Caco-2 (cell line): ENCODE measurements at regions not wholly inside any gene's neighbourhood (a gene's known extent, or its start where the extent isn't known, plus 50 kb on each side); places are given as distances from the start of the nearest gene placed in this dataset.

ENCODE experiments used
- BruUV-seq: library from RNA; stranded (reverse); fragments of 400-500 nt; replicated peaks from 2 replicates; lab custom pipeline; 2021; lab: Mats Ljungman, UMichigan
- CTCF ChIA-PET: fragments of 300-600 bp; sonication (Branson Sonifier 250); formaldehyde crosslinking; loops from one replicate; lab custom pipeline; 2022; ENCODE audit warnings: antibody characterized with exemption; lab: Charles Lee
- POLR2A ChIA-PET: fragments of 300-600 bp; sonication (Branson Sonifier 250); formaldehyde crosslinking; loops from one replicate; lab custom pipeline; 2022; ENCODE audit warnings: antibody characterized with exemption; lab: Charles Lee
- DNase-seq, 2 experiments: peaks; one replicate each; pipeline versions ENCODE4 v3.0.0 to v3.0.0-alpha.2; 2020 to 2022
- H3K27me3 ChIP-seq: replicated peaks from 2 replicates; pipeline ENCODE4 v1.6.0; 2011; ENCODE audit warnings: low read length; ENCODE audit not compliant: control insufficient read depth, insufficient read depth
- H3K36me3 ChIP-seq: 2 replicates; pipeline ENCODE4 v1.5.1; 2011; ENCODE audit warnings: low read length; ENCODE audit not compliant: control insufficient read depth, insufficient read depth
- H3K4me1 ChIP-seq: fragments of 250-450 bp; sonication (Bioruptor Pico); 2 replicates; pipeline ENCODE4 v1.5.1; 2020; ENCODE audit warnings: mild to moderate bottlenecking
- H3K4me3 ChIP-seq: 2 replicates; pipeline ENCODE4 v1.5.1; 2011; ENCODE audit warnings: low read depth, mild to moderate bottlenecking, control low read depth, low read length
- H3K9me3 ChIP-seq: fragments of 250-450 bp; sonication (Bioruptor Pico); 2 replicates; pipeline ENCODE4 v1.5.1; 2020; ENCODE audit warnings: mild to moderate bottlenecking, moderate library complexity
- H3K27ac Mint-ChIP-seq: one replicate; pipeline ENCODE4 v1.8.0; 2022; ENCODE audit warnings: mixed read lengths; ENCODE audit not compliant: unreplicated experiment
- H3K27me3 Mint-ChIP-seq: one replicate; pipeline ENCODE4 v1.8.0; 2022; ENCODE audit warnings: mixed read lengths; ENCODE audit not compliant: insufficient read depth, unreplicated experiment
- H3K36me3 Mint-ChIP-seq: one replicate; pipeline ENCODE4 v1.8.0; 2022; ENCODE audit warnings: mild to moderate bottlenecking, mixed read lengths; ENCODE audit not compliant: insufficient read depth, unreplicated experiment
- H3K4me1 Mint-ChIP-seq: one replicate; pipeline ENCODE4 v1.8.0; 2022; ENCODE audit warnings: low read depth, mixed read lengths; ENCODE audit not compliant: unreplicated experiment
- H3K4me3 Mint-ChIP-seq: one replicate; pipeline ENCODE4 v1.8.0; 2022; ENCODE audit warnings: mild to moderate bottlenecking, moderate library complexity, mixed read lengths; ENCODE audit not compliant: unreplicated experiment
- H3K9me3 Mint-ChIP-seq: one replicate; pipeline ENCODE4 v1.8.0; 2022; ENCODE audit warnings: mixed read lengths; ENCODE audit not compliant: unreplicated experiment
- CTCF ChIP-seq, 2 experiments: fragments of 200-600 bp in 1 of 2; IDR thresholded peaks; 1 replicate in 1 of 2; 2 replicates in 1 of 2; pipeline versions ENCODE4 v1.5.1 to v1.8.0; 2011 to 2022; ENCODE audit warnings: antibody characterized with exemption in 1 of 2, control low read depth in 1 of 2, inconsistent platforms in 1 of 2, low read depth in 1 of 2, low read length in 1 of 2, mild to moderate bottlenecking in 1 of 2, moderate library complexity in 1 of 2; ENCODE audit not compliant: insufficient read depth in 1 of 2, severe bottlenecking in 1 of 2, unreplicated experiment in 1 of 2
- intact Hi-C: fragments of 100-400 bp; cut with micrococcal nuclease; formaldehyde crosslinking; loops from one replicate; pipeline ENCODE4 v1.10.0; 2022; ENCODE audit not compliant: unreplicated experiment

- peaks cover 7% of the 10 kb centered on the region for H3K36me3 Mint-ChIP-seq
- intact Hi-C loops: loop anchor here (5.0 kb wide), 1 partner anchor 387 kb away; no protein-coding TSS in a partner anchor
- H3K9me3 Mint-ChIP-seq: no peaks in the 10 kb centered on the region
- H3K27me3 Mint-ChIP-seq: no peaks in the 10 kb centered on the region
- BruUV-seq: no TSS peak
- Histone ChIP-seq H3K9me3 (no peaks in the 10 kb centered on the region), H3K27me3 (no peaks in the 10 kb centered on the region), H3K4me1 (peaks cover 57% of the 10 kb centered on the region), H3K4me3 (no peak overlapping the region), H3K36me3 (no peaks in the 10 kb centered on the region)
- peak overlapping the region; percentile 79 for H3K27ac Mint-ChIP-seq
- H3K4me3 Mint-ChIP-seq: peak overlapping the region; percentile 70
- ChIA-PET CTCF (no interaction called here), POLR2A (no interaction called here)
- no peak for TF ChIP-seq CTCF (IDR thresholded peaks at IDR 0.05; ENCODE audit: insufficient read depth in 1 of 2, low read depth in 1 of 2, low read length in 1 of 2, severe bottlenecking in 1 of 2, unreplicated experiment in 1 of 2)
- H3K4me1 Mint-ChIP-seq: peaks cover 43% of the 10 kb centered on the region
- no peak for DNase-seq
Measured at GRCh38 chr1:228835456-228835855, 100.2 kb downstream of the RHOU start.

- Mint-ChIP-seq H3K4me3 (peak overlapping the region; percentile 70), H3K4me1 (peaks cover 43% of the 10 kb centered on the region), H3K9me3 (no peaks in the 10 kb centered on the region), H3K27me3 (no peaks in the 10 kb centered on the region), H3K27ac (peak overlapping the region; percentile 79), H3K36me3 (peaks cover 7% of the 10 kb centered on the region)
- H3K4me3 ChIP-seq: peak overlapping the region; percentile 20; the same call in 1 of the 2 replicates
- no TSS peak for BruUV-seq
- no peak for TF ChIP-seq CTCF (IDR thresholded peaks at IDR 0.05; ENCODE audit: insufficient read depth in 1 of 2, low read depth in 1 of 2, low read length in 1 of 2, severe bottlenecking in 1 of 2, unreplicated experiment in 1 of 2)
- no peaks in the 10 kb centered on the region for H3K9me3 ChIP-seq
- ChIA-PET CTCF (interaction anchor here (1.0 kb wide), 1 partner anchor 100 kb away, joined by 10 read pairs; no protein-coding TSS in a partner anchor), POLR2A (interaction anchor here (0.9 kb wide), 1 partner anchor 14 kb away, joined by 3 read pairs; no protein-coding TSS in a partner anchor)
- no peaks in the 10 kb centered on the region for H3K36me3 ChIP-seq
- peaks cover 52% of the 10 kb centered on the region for H3K4me1 ChIP-seq
- intact Hi-C loops: loop anchor here (5.0 kb wide), 1 partner anchor 386 kb away; no protein-coding TSS in a partner anchor
- no peaks in the 10 kb centered on the region for H3K27me3 ChIP-seq
- no peak for DNase-seq
Measured at GRCh38 chr1:228835911-228836310, 100.6 kb downstream of the RHOU start.

- TF ChIP-seq CTCF (IDR thresholded peaks at IDR 0.05; ENCODE audit: insufficient read depth in 1 of 2, low read depth in 1 of 2, low read length in 1 of 2, severe bottlenecking in 1 of 2, unreplicated experiment in 1 of 2): no peak
- Mint-ChIP-seq H3K4me1 (peaks cover 43% of the 10 kb centered on the region), H3K4me3 (peak overlapping the region; percentile 70), H3K27ac (peak overlapping the region; percentile 79), H3K27me3 (no peaks in the 10 kb centered on the region), H3K36me3 (peaks cover 7% of the 10 kb centered on the region), H3K9me3 (no peaks in the 10 kb centered on the region)
- no peaks in the 10 kb centered on the region for H3K36me3 ChIP-seq
- no TSS peak for BruUV-seq
- H3K27me3 ChIP-seq: no peaks in the 10 kb centered on the region
- ChIA-PET POLR2A (interaction anchor here (0.9 kb wide), 1 partner anchor 14 kb away, joined by 3 read pairs; no protein-coding TSS in a partner anchor), CTCF (interaction anchor here (1.0 kb wide), 1 partner anchor 101 kb away, joined by 10 read pairs; no protein-coding TSS in a partner anchor)
- intact Hi-C loops: loop anchor here (5.0 kb wide), 1 partner anchor 386 kb away; no protein-coding TSS in a partner anchor
- H3K4me1 ChIP-seq: peaks cover 51% of the 10 kb centered on the region
- H3K9me3 ChIP-seq: no peaks in the 10 kb centered on the region
- peak; percentile 60 to 76 for DNase-seq
- H3K4me3 ChIP-seq: peak overlapping the region; percentile 20; the same call in 1 of the 2 replicates
Measured at GRCh38 chr1:228836427-228836826, 101.1 kb downstream of the RHOU start.
